ENCODE measurements at regions not wholly inside any gene's neighbourhood (a gene's known extent, or its start where the extent isn't known, plus 50 kb on each side); places are given as distances from the start of the nearest gene placed in this dataset.
A peak's percentile ranks its signal among the peaks of the same experiment; 100 is the strongest.

DNA sequence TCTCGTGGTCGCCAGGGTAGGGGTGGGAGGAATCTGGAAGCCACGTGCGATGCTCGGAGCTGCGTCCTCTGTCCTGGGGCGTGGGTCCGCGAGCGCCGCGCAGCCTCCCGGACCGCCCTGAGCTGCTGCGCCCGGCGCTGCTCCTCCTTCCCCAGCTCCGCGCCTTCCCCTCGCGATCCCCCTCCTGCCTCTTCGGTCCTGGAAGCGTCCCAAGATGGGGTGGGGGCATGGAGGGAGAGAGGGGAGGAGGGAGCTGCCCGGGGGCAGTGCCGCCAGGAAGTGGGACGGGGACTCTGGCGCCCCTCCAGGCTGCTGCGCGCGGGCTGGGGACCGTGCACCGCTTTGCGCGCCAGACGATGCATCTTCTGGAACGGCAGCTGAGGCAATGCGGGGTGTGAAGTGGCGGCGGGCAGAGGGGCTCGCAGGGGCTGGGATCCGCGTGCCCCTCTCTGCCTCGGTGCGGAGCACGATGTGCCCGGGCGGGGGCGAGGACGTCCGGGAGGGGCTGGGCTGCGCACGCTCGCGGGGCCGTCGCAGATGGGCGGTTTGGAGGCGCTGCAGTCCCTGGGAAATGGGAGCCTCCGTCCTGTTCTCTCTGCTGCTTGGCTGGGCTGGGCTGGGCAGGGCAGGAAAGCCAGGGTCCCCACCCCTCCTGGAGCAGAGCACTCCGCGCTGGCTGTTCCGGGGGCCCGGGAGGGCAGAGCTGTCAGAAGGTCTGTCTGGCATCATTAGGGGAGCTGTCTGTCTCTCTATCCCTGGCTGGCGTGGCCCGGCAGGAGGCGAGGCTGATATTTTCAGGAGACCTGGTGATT, 388.0 kb downstream of the SEC14L1 start (continued):
- no peak for TF ChIP-seq CHD7 (IDR thresholded peaks at IDR 0.05; ENCODE audit: insufficient replicate concordance, low read length)
- no peak for TF ChIP-seq JUND (IDR thresholded peaks at IDR 0.05; ENCODE audit: low read length)
- no peak for TF ChIP-seq SIRT6 (IDR thresholded peaks at IDR 0.05; ENCODE audit: low read length)
- peak; percentile 71; the same call in 1 of the 2 replicates for TF ChIP-seq GABPA (IDR thresholded peaks at IDR 0.05; ENCODE audit: borderline replicate concordance, insufficient read depth, low read length)
- TF ChIP-seq TBP (IDR thresholded peaks at IDR 0.05; ENCODE audit: low read depth, low read length): peak; percentile 14; the same call in 1 of the 2 replicates
- TF ChIP-seq CHD2 (IDR thresholded peaks at IDR 0.05; ENCODE audit: low read length): no peak
- peak; percentile 91 for TF ChIP-seq ASH2L (IDR thresholded peaks at IDR 0.05; ENCODE audit: low read length)
- TF ChIP-seq, protein P1, sequence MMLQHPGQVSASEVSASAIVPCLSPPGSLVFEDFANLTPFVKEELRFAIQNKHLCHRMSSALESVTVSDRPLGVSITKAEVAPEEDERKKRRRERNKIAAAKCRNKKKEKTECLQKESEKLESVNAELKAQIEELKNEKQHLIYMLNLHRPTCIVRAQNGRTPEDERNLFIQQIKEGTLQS (IDR thresholded peaks at IDR 0.05; ENCODE audit: insufficient read depth, low read depth, low read length): no peak
- no peak for TF ChIP-seq CREB1 (IDR thresholded peaks at IDR 0.05)
- TF ChIP-seq SUZ12 (IDR thresholded peaks at IDR 0.05; ENCODE audit: low read length): 0 out of 2 replicates have a peak, but pooled peaks have one; percentile 19
- no peak for TF ChIP-seq SIX5 (IDR thresholded peaks at IDR 0.05; ENCODE audit: low read depth, low read length)
